Sigmoid colon (tissue), 4 donors: ENCODE measurements at regions not wholly inside any gene's neighbourhood (a gene's known extent, or its start where the extent isn't known, plus 50 kb on each side); places are given as distances from the start of the nearest gene placed in this dataset.

Experiments used
- CTCF ChIP-seq, 4 experiments: fragments of 450-650 bp in 3 of 4; fragments of 200-600 bp in 1 of 4; IDR thresholded peaks; one replicate each; pipeline ENCODE4 v1.5.1; 2016 to 2019; ENCODE audit warnings: antibody characterized with exemption in 4 of 4, mild to moderate bottlenecking in 3 of 4, moderate library complexity in 2 of 4
- EP300 ChIP-seq, 4 donors: sonication (generic); formaldehyde crosslinking; IDR thresholded peaks; one replicate each; pipeline ENCODE4 v1.6.1; 2017; ENCODE audit warnings: antibody characterized with exemption in 4 of 4
- POLR2A ChIP-seq, 2 donors: fragments of 450-650 bp; IDR thresholded peaks; one replicate each; pipeline ENCODE4 v1.6.1; 2016; ENCODE audit warnings: antibody characterized with exemption in 2 of 2, mild to moderate bottlenecking in 2 of 2, moderate library complexity in 2 of 2

GRCh38 chr1:163826500-163826899, 504.7 kb downstream of the NUF2 start:
- TF ChIP-seq CTCF (IDR thresholded peaks at IDR 0.05) = no peak
- no peak for TF ChIP-seq EP300 (IDR thresholded peaks at IDR 0.05)
- no peak for TF ChIP-seq POLR2A (IDR thresholded peaks at IDR 0.05)
